Hepatocyte (in vitro differentiated cells): ENCODE measurements at regions not wholly inside any gene's neighbourhood (a gene's known extent, or its start where the extent isn't known, plus 50 kb on each side); places are given as distances from the start of the nearest gene placed in this dataset.
A peak's percentile ranks its signal among the peaks of the same experiment; 100 is the strongest.

Experiments used
- DNase-seq: peaks from one replicate; pipeline ENCODE4 v3.0.0-alpha.2; 2016; ENCODE audit warnings: low spot score
- H2AFZ ChIP-seq: fragments of 200-600 bp; sonication (generic); 2 replicates; pipeline ENCODE4 v1.6.0; 2016; ENCODE audit warnings: antibody characterized with exemption, mild to moderate bottlenecking
- H3K27ac ChIP-seq: fragments of 200-600 bp; sonication (generic); 2 replicates; pipeline ENCODE4 v1.5.1; 2016; ENCODE audit warnings: mild to moderate bottlenecking
- H3K27me3 ChIP-seq: fragments of 200-600 bp; sonication (generic); 2 replicates; pipeline ENCODE4 v1.6.1; 2016
- H3K36me3 ChIP-seq: fragments of 200-600 bp; sonication (generic); replicated peaks from 2 replicates; pipeline ENCODE4 v1.5.1; 2016; ENCODE audit warnings: low read depth; ENCODE audit not compliant: insufficient read depth
- H3K4me1 ChIP-seq: fragments of 200-600 bp; sonication (generic); 2 replicates; pipeline ENCODE4 v1.5.1; 2016; ENCODE audit warnings: mild to moderate bottlenecking, moderate library complexity; ENCODE audit not compliant: insufficient read depth
- H3K4me2 ChIP-seq: fragments of 200-600 bp; sonication (generic); 2 replicates; pipeline ENCODE4 v1.6.0; 2016
- H3K4me3 ChIP-seq: fragments of 200-600 bp; sonication (generic); 2 replicates; pipeline ENCODE4 v1.5.1; 2016; ENCODE audit warnings: mild to moderate bottlenecking
- H3K79me2 ChIP-seq: fragments of 200-600 bp; sonication (generic); 2 replicates; pipeline ENCODE4 v1.6.0; 2017; ENCODE audit warnings: mild to moderate bottlenecking
- H3K9me2 ChIP-seq: fragments of 200-600 bp; sonication (generic); replicated peaks from 2 replicates; pipeline ENCODE4 v1.6.0; 2017; ENCODE audit warnings: mild to moderate bottlenecking; ENCODE audit not compliant: insufficient read depth
- H3K9me3 ChIP-seq: fragments of 200-600 bp; sonication (generic); 2 replicates; pipeline ENCODE4 v1.5.1; 2016; ENCODE audit warnings: low read depth, mild to moderate bottlenecking
- H4K20me1 ChIP-seq: fragments of 200-600 bp; sonication (generic); 2 replicates; pipeline ENCODE4 v1.6.0; 2016; ENCODE audit warnings: mild to moderate bottlenecking; ENCODE audit not compliant: insufficient read depth, poor library complexity, severe bottlenecking
- EZH2 ChIP-seq: fragments of 200-600 bp; sonication (generic); IDR thresholded peaks from 2 replicates; pipeline ENCODE4 v1.6.1; 2016; ENCODE audit warnings: antibody characterized with exemption, mild to moderate bottlenecking, borderline replicate concordance
- EZH2phosphoT487 ChIP-seq: fragments of 200-600 bp; sonication (generic); IDR thresholded peaks from one replicate; pipeline ENCODE4 v1.6.1; 2018; ENCODE audit warnings: antibody characterized with exemption, mild to moderate bottlenecking, low read depth, moderate library complexity; ENCODE audit not compliant: unreplicated experiment, severe bottlenecking
- WGBS: methylation state at CpG from one replicate; pipeline ENCODE4 v1.1.6; 2016; ENCODE audit warnings: low lambda C conversion rate; ENCODE audit errors: missing lambda C conversion rate; 5-methylcytosine and 5-hydroxymethylcytosine counted together
- TF ChIP-seq, protein P1 (sequence below): fragments of 200-600 bp; sonication (generic); IDR thresholded peaks from 2 replicates; pipeline ENCODE4 v1.5.1; 2016; ENCODE audit warnings: antibody characterized with exemption, mild to moderate bottlenecking; ENCODE audit not compliant: poor library complexity

DNA sequence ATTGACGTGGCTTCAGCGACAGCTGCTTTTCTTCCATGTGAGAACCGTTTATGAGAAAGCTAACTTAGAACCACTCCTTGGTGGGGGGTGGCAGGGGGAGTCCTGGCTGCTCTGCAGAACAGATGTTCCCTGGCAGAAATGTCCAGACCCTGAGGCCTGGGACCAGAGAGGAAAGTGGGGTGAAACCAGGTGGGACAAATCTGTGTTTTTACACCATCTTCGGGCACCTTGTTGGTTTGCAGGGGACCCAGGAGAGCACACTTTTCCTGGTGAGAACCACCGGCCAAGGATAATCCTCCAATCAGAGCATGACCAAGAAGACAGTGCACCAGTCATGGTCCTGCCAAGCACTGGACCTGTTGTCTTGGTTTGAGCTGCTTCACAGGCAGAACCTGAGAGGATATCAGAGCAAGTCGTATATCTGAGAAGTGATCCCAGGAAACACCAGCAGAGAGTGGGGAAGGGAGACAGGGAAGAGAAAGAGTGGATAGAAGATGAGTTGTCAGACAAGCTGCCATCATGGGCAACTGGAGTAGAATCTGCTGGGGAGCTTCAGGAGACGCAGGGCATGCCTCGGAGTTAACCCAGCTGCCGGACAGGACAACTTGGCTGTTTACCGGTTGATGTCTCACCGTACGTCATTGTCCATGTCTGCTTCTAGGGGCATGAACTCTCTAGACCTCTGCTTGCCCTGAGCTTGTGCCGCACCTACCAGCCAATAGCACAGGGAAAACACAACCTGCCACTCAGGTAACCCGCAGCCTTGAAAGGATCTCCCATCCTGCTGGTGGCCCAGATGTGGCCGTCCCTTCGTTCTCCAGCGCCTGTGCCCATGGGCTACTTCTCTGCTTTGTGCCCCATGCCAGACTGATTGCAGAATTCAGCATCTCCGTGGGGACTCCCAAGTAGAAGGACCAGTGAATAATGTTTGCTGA, 178.4 kb upstream of the MVB12B start:
- Histone ChIP-seq H2AFZ (no peak overlapping the region), H4K20me1 (no peaks in the 10 kb centered on the region), H3K9me3 (no peaks in the 10 kb centered on the region), H3K27me3 (no peaks in the 10 kb centered on the region), H3K9me2 (no peaks in the 10 kb centered on the region), H3K27ac (peak overlapping the region; percentile 78), H3K36me3 (no peaks in the 10 kb centered on the region), H3K4me2 (no peak overlapping the region), H3K79me2 (no peaks in the 10 kb centered on the region), H3K4me3 (no peak overlapping the region), H3K4me1 (peaks cover 24% of the 10 kb centered on the region)
- no peak for DNase-seq
- TF ChIP-seq, protein P1, sequence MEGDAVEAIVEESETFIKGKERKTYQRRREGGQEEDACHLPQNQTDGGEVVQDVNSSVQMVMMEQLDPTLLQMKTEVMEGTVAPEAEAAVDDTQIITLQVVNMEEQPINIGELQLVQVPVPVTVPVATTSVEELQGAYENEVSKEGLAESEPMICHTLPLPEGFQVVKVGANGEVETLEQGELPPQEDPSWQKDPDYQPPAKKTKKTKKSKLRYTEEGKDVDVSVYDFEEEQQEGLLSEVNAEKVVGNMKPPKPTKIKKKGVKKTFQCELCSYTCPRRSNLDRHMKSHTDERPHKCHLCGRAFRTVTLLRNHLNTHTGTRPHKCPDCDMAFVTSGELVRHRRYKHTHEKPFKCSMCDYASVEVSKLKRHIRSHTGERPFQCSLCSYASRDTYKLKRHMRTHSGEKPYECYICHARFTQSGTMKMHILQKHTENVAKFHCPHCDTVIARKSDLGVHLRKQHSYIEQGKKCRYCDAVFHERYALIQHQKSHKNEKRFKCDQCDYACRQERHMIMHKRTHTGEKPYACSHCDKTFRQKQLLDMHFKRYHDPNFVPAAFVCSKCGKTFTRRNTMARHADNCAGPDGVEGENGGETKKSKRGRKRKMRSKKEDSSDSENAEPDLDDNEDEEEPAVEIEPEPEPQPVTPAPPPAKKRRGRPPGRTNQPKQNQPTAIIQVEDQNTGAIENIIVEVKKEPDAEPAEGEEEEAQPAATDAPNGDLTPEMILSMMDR = no peak
- no peak for TF ChIP-seq EZH2
- no peak for TF ChIP-seq EZH2phosphoT487
- WGBS = 83% methylated on average over 18 of the region's 18 CpGs

DNA sequence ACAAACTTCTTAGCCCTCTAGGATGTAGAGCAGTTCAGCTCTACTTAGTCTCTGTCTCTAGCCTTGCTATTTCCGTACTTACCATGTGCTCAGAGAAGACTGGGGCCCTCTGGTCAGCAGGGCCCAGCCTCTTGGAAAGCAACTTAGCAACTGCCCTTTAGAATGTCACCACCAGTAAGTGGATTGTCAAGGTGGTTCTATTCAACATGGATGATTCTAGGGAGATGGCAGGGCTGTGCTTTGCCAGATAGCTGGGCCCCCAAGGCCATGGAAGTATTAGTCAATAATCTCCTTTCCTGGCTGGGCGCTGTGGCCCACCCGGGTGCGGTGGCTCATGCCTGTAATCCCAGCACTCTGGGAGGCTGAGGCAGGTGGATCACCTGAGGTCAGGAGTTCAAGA, 177.6 kb upstream of the MVB12B start:
- WGBS = 96% methylated on average over 4 of the region's 4 CpGs
- no peak for DNase-seq

DNA sequence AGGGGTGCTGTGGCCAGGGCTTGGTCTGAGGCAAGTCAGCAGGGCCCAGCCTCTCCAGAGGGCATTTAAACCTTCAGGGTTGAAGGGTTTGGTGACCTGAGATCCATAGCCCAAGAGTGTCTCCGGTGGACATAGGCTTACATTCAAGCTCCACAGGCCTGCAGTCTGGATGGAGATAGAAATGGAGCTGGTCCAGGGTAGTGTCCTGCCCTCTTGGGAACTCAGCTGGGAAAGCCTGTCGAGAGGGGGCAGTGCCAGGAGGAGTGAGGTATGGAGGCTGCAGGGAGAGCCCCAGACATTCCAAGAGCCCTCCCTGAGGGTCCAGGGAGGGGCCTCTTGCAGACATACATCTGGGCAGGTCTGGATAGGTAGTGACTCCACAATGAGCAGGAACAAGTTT, 177.0 kb upstream of the MVB12B start:
- no peaks in the 10 kb centered on the region for H3K36me3 ChIP-seq
- no peak overlapping the region for H3K27ac ChIP-seq
- H3K4me3 ChIP-seq = no peak overlapping the region
- no peaks in the 10 kb centered on the region for H3K27me3 ChIP-seq
- WGBS = 84% methylated on average over 2 of the region's 2 CpGs
- no peak overlapping the region for H3K4me2 ChIP-seq
- TF ChIP-seq EZH2 (no peak), EZH2phosphoT487 (no peak)
- TF ChIP-seq, protein P1 = no peak
- H4K20me1 ChIP-seq = no peaks in the 10 kb centered on the region
- no peaks in the 10 kb centered on the region for H3K9me3 ChIP-seq
- H3K79me2 ChIP-seq = no peaks in the 10 kb centered on the region
- H3K9me2 ChIP-seq = no peaks in the 10 kb centered on the region
- peaks cover 24% of the 10 kb centered on the region for H3K4me1 ChIP-seq
- DNase-seq = no peak
- H2AFZ ChIP-seq = no peak overlapping the region

More for the DNA sequence above, 177.6 kb upstream of the MVB12B start:
- Histone ChIP-seq H3K36me3 (no peaks in the 10 kb centered on the region), H3K4me2 (no peak overlapping the region), H3K4me1 (peaks cover 24% of the 10 kb centered on the region), H3K9me2 (no peaks in the 10 kb centered on the region), H3K27me3 (no peaks in the 10 kb centered on the region), H2AFZ (no peak overlapping the region), H3K79me2 (no peaks in the 10 kb centered on the region), H3K4me3 (no peak overlapping the region), H3K27ac (no peak overlapping the region), H3K9me3 (no peaks in the 10 kb centered on the region), H4K20me1 (no peaks in the 10 kb centered on the region)
- TF ChIP-seq, protein P1 = no peak
- TF ChIP-seq EZH2 (no peak), EZH2phosphoT487 (no peak)
